HFF-Myc (cell line): ENCODE measurements at regions not wholly inside any gene's neighbourhood (a gene's known extent, or its start where the extent isn't known, plus 50 kb on each side); places are given as distances from the start of the nearest gene placed in this dataset.

Experiments
- DNase-seq: peaks from one replicate; pipeline ENCODE4 v3.0.0-alpha.2; 2011; ENCODE audit warnings: low read depth; ENCODE audit errors: extremely low read depth
- H3K4me3 ChIP-seq: replicated peaks from 2 replicates; pipeline ENCODE4 v1.5.1; 2011; ENCODE audit warnings: low read depth, mild to moderate bottlenecking, control low read depth, low read length
- TF ChIP-seq, protein P1 (sequence below): IDR thresholded peaks from 2 replicates; pipeline ENCODE4 v1.5.1; 2012; ENCODE audit warnings: mild to moderate bottlenecking, low read depth, low read length, control low read depth; ENCODE audit errors: missing control alignments

- TF ChIP-seq, protein P1, sequence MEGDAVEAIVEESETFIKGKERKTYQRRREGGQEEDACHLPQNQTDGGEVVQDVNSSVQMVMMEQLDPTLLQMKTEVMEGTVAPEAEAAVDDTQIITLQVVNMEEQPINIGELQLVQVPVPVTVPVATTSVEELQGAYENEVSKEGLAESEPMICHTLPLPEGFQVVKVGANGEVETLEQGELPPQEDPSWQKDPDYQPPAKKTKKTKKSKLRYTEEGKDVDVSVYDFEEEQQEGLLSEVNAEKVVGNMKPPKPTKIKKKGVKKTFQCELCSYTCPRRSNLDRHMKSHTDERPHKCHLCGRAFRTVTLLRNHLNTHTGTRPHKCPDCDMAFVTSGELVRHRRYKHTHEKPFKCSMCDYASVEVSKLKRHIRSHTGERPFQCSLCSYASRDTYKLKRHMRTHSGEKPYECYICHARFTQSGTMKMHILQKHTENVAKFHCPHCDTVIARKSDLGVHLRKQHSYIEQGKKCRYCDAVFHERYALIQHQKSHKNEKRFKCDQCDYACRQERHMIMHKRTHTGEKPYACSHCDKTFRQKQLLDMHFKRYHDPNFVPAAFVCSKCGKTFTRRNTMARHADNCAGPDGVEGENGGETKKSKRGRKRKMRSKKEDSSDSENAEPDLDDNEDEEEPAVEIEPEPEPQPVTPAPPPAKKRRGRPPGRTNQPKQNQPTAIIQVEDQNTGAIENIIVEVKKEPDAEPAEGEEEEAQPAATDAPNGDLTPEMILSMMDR: no peak
- no peak for DNase-seq
- H3K4me3 ChIP-seq: no peak overlapping the region
These were observed 223.5 kb upstream of the JAG1 start for GRCh38 chr20:10897336-10897735.

DNA sequence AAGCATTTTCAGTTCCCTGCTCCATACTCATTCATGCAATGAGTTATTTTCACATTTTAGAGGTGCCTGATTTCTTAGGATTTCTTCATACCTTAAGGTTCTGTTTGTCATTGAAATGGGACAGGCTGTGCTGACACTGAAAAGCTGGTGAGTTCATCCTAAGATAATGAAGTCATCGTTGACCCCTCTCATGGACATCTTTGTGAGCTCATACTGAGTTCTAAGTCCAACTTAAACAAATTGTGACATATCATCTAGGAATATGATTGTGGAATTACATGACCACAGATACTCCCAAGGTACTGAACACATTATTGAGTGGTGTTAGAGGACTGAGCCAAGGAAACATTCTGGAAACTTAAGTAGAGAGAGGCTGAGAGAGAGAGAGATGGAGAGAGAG, 224.8 kb upstream of the JAG1 start:
- TF ChIP-seq, protein P1: no peak
- H3K4me3 ChIP-seq: no peak overlapping the region
- no peak for DNase-seq

DNA sequence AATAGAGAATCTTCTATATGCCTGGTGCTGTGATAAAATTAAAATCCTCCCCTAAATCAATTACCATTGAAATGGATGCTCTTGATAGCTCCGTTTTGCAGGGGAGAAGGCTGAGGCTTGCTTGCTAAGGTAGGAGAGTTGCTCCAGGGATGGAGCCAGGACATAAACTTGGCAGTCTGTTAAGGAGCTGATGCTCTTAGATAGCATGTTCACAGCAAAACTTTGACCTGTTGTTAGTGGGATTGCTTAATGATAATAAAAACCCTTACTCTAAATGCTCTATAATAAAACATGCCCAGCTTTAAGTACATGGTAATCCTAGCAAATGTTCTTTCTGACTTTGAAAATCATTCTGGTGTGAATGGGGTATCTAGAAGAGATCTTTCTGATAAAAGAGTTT, 228.4 kb upstream of the JAG1 start:
- TF ChIP-seq, protein P1: no peak
- no peak for DNase-seq

DNA sequence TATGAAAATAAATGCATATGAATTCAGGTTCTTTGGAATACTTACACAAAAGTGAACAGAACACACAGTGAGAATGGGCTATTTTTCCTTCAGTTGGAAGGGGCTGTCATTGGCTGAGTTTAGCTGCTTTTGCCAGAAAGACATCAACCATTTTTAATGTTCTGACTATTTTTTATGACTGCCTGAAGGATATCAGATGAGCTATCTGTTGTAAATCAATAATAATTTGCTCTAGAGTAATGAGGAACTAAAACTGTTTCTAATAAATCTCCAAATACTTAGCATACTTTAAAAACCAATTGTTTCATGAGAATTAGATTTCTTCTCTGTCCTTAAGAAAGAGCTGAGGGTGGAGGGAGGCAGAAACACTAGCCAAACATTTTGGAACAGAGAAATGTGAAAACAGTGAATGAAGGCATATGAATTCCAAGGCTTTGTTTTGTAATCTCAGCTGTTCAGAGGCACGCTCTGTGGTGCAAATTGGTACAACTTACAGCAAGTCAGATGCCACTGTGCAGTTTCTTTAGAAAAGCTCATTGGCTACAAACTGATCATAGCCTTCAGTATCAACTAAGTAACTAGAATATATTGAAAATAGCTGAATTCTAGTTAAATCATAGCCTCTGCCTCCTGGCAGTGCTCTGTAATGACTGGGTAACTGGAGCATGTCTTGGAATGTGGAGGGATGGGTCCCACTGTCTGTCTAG, 228.9 kb upstream of the JAG1 start:
- no peak for DNase-seq
- no peak overlapping the region for H3K4me3 ChIP-seq

More for the DNA sequence above, 228.4 kb upstream of the JAG1 start:
- H3K4me3 ChIP-seq: no peak overlapping the region

DNA sequence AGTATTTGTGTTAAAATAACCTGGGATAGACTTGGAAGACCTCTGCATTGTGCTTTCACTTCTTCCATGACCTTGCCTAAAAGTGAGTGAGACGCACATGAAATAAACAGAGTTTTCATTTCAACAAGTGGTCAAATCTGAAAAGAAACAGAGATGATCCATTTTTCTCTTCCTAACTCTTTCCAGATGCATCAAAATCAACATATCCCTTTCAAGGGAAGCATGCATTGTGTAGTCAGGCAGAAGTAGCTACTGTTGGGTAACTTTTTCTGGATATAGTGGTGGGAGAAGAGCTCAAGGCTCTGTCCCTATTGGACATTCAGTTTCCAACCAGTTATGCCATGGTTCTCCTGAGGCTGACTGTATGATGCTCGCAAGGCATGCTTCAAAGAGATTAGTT, 233.0 kb upstream of the JAG1 start:
- TF ChIP-seq, protein P1: no peak
- H3K4me3 ChIP-seq: no peak overlapping the region

More for the DNA sequence above, 228.9 kb upstream of the JAG1 start:
- TF ChIP-seq, protein P1: no peak

DNA sequence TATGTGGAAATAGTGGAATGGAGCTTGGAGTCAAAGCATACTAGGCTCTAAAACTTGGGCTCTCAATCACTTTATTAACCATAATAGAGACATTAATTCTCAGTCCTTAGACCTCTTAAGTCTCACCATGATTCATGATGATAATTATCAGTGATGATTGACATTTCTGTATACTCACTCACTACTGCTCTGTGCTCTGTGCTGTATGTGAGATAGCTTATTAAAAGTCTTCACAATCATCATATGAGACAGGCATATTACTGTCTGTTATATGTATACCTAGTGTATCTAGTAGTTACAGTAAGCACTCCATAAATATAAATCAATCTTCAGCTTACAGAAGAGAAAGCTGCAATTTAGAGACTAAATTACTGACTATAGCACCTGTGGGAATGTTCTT, 236.0 kb upstream of the JAG1 start:
- TF ChIP-seq, protein P1: no peak
- H3K4me3 ChIP-seq: no peak overlapping the region
- DNase-seq: no peak

More for the DNA sequence above, 233.0 kb upstream of the JAG1 start:
- no peak for DNase-seq
